HG02571 (cell line): ENCODE measurements at regions not wholly inside any gene's neighbourhood (a gene's known extent, or its start where the extent isn't known, plus 50 kb on each side); places are given as distances from the start of the nearest gene placed in this dataset.
"Not testable (repeated sequence)": the region's sequence is repeated elsewhere in the genome, so short reads cannot be mapped to it uniquely, and the experiment has no call there.

ENCODE experiments used
- ATAC-seq: cut with Tn5 transposase; IDR thresholded peaks from one replicate; pipeline ENCODE4 v1.9.1; 2021; ENCODE audit warnings: mild to moderate bottlenecking, moderate library complexity; ENCODE audit not compliant: unreplicated experiment

GRCh38 chr6:167392631-167393316 is 67.9 kb downstream of the TTLL2 start:
- no peak for ATAC-seq

- ATAC-seq = no peak
Observed at GRCh38 chr6:167393731-167394130, 68.8 kb downstream of the TTLL2 start.

- no peak for ATAC-seq
Observed at GRCh38 chr6:167394339-167394738, 69.5 kb downstream of the TTLL2 start.

GRCh38 chr6:167394820-167395219 is 69.9 kb downstream of the TTLL2 start:
- no peak for ATAC-seq

- no peak for ATAC-seq
Observed at GRCh38 chr6:167396068-167396658, 71.3 kb downstream of the TTLL2 start.

- ATAC-seq = no peak
Observed at GRCh38 chr6:167396659-167397490, 72.0 kb downstream of the TTLL2 start.

GRCh38 chr6:167397712-167398111 is 72.8 kb downstream of the TTLL2 start:
- no peak for ATAC-seq

- ATAC-seq = no peak
Observed at GRCh38 chr6:167398214-167399050, 73.5 kb downstream of the TTLL2 start.

GRCh38 chr6:167399051-167399387 is 74.1 kb downstream of the TTLL2 start:
- no peak for ATAC-seq

GRCh38 chr6:167399599-167399998 is 74.7 kb downstream of the TTLL2 start:
- ATAC-seq = no peak

- ATAC-seq = no peak
Observed at GRCh38 chr6:167400482-167401138, 75.7 kb downstream of the TTLL2 start.

- no peak for ATAC-seq
Observed at GRCh38 chr6:167401525-167402194, 76.8 kb downstream of the TTLL2 start.

GRCh38 chr6:167402195-167402686 is 77.4 kb downstream of the TTLL2 start:
- no peak for ATAC-seq

- no peak for ATAC-seq
Observed at GRCh38 chr6:167403427-167403826, 78.5 kb downstream of the TTLL2 start.

- ATAC-seq = no peak
Observed at GRCh38 chr6:167404385-167405049, 79.6 kb downstream of the TTLL2 start.

- ATAC-seq = no peak
Observed at GRCh38 chr6:167405778-167406532, 81.1 kb downstream of the TTLL2 start.

GRCh38 chr6:167406533-167407238 is 81.8 kb downstream of the TTLL2 start:
- not testable (repeated sequence) for ATAC-seq
